T47D (cell line): ENCODE measurements at regions not wholly inside any gene's neighbourhood (a gene's known extent, or its start where the extent isn't known, plus 50 kb on each side); places are given as distances from the start of the nearest gene placed in this dataset.
"Not testable (repeated sequence)": the region's sequence is repeated elsewhere in the genome, so short reads cannot be mapped to it uniquely, and the experiment has no call there.

Experiments used
- DNase-seq, 2 experiments: peaks; one replicate each; pipeline versions ENCODE4 v3.0.0 to v3.0.0-alpha.2; 2011 to 2012; ENCODE audit warnings: low read depth in 1 of 2, low spot score in 1 of 2
- JUND ChIP-seq: IDR thresholded peaks from 2 replicates; pipeline ENCODE4 v1.6.1; 2012; ENCODE audit warnings: low read depth
- in situ Hi-C: cut with HindIII; loops from 2 replicates; pipeline ENCODE4 v1.10.0; 2016; ENCODE audit warnings: low sequenced_read_pairs, low pct_unique_long_range_greater_than_20kb

DNA sequence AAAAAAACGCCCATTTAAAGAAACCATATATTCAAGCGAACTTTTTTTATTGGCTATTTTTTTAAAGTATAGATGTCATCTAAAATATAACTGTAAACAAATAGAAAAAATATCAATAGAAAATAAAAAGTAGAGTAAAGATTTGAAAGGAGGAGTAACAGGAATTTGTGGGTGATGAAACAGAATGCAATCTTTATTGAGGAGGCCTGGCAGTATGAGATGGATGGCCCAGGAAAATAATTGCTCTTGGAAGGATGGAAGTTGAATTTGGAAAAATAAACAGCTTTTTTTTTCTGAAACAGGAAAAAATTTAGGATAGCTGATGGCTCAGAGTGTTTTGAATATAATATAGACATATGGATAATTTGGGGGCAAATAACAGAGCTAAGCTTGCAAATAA, 219.0 kb downstream of the CASP12 start:
- in situ Hi-C loops: no loop called here
- no peak for DNase-seq
- TF ChIP-seq JUND: no peak

DNA sequence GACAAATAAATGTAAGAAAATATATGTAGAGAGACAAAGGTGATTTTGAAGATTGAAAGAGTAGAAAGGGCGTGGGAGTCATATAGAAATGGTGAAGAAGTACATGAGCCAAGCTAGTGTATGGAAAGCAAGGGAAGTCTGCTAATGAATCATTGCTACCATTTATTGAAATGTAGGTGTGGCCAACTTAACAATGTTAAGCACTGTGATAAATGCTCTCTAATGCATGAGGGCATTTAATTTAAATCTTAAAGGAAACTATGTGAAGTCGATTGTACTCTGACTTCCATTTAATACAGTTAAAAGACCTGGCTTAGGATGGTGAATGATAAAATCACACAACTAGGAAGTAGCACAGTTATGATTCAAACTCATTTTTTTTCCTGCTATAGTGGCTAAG, 219.9 kb downstream of the CASP12 start:
- no peak for DNase-seq
- no peak for TF ChIP-seq JUND
- in situ Hi-C loops: no loop called here

DNA sequence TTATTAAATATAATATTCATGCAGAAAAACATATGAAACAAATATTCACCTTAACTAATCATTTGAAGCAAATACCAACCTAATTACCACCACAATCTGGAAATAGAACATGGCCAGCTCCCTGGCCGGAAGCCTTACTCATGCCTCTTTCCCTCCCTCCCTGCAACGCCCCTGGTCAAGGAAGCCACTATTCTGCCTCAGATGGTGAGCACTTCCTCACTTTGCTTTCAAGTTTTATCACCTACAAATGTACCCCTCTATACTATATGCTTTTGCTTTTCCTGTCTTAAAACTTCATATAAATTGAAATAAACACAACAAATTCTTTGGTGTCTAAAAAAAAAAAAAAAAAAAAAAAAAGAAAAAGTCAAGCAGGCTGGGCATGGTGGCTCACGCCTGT, 221.2 kb downstream of the CASP12 start:
- in situ Hi-C loops, DNase-seq: not testable (repeated sequence)

DNA sequence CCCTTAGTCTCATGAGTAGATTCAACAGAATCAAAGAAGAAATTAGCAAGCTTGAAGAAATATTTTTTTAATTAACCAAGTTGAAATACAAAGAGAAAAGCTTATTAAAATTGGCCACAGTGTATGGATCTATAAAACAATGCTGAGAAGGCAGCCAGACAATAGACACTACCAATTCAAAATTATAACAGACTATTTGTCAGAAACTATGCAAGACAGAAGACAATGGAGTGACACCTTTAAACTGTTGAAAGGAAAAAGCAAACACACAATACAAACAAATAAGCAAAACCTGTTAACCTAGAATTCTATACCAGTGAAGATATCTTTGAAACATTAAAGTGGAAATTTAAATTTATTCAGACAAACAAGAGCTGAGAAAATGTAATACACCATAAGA, 225.4 kb downstream of the CASP12 start:
- in situ Hi-C loops: no loop called here
- DNase-seq: no peak
- no peak for TF ChIP-seq JUND

DNA sequence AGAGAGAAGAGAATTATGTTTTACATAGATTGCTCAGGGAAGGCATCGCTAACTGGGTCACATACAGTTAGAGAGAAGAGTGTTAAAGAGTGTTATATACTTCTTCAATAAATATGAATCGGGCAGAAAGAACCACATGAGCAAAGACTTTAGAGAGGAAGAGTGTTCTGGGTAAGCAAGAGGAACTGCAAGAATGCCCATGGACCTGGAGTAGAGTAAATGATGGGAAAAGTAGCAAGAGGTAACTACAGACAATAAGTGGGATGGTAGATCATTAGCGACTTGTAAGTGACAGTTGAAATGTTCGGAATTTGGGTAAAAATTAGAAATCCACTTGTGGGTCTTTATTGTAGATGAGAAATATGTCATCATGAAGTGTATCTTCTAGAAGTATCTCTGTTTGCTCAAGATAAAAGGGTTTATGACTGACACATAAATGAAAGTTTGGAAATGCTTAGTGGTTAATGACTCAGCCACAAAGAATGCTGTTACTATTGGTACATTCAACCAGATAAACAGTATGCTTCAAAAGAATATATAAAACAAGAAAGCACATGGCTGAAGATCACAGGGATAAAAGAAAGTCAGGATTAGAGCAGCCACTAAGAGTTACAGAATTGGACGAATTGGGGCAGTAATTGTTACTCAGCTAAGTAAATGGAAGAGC, 229.3 kb downstream of the CASP12 start:
- in situ Hi-C loops: no loop called here
- peak; percentile 53 for TF ChIP-seq JUND
- peak in 1 of 2 experiments; percentile 53 for DNase-seq

DNA sequence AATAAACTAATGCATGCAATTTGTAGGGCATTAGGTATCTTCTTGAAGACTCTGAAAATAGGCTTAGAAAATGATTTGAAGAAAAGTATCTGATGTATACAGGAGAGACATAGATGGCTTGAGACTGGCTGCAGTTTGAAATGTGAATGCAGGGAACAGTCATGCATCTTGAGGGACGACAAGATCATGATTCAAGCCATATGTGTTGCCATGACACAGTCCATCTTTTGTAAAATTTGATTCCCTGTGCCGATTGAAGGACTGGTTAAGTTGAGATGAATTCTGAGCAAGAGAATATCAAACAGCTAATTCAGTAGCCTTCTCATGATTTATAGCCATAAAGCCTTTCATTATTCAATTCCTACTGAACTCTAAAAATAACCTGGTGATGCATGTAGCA, 231.6 kb downstream of the CASP12 start:
- no peak for TF ChIP-seq JUND
- in situ Hi-C loops: no loop called here
- no peak for DNase-seq

DNA sequence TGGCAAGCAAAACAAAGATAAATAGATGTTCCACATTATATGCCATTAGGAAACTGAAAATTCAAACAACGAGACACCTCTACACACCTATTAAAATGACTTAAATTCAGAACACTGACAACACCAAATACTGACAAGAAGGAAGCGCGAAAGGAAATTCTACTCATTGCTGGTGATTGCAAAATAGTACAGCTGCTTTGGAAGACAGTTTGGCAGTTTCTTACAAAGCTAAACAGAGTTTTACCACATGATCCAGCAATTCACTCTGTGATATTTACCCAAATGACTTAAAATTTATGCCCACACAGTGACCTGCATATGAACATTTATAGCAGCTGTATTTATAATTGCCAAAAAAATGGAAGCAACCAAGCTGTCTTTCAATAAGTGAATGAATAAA, 232.6 kb downstream of the CASP12 start:
- no peak for TF ChIP-seq JUND
- no peak for DNase-seq
- in situ Hi-C loops: no loop called here

DNA sequence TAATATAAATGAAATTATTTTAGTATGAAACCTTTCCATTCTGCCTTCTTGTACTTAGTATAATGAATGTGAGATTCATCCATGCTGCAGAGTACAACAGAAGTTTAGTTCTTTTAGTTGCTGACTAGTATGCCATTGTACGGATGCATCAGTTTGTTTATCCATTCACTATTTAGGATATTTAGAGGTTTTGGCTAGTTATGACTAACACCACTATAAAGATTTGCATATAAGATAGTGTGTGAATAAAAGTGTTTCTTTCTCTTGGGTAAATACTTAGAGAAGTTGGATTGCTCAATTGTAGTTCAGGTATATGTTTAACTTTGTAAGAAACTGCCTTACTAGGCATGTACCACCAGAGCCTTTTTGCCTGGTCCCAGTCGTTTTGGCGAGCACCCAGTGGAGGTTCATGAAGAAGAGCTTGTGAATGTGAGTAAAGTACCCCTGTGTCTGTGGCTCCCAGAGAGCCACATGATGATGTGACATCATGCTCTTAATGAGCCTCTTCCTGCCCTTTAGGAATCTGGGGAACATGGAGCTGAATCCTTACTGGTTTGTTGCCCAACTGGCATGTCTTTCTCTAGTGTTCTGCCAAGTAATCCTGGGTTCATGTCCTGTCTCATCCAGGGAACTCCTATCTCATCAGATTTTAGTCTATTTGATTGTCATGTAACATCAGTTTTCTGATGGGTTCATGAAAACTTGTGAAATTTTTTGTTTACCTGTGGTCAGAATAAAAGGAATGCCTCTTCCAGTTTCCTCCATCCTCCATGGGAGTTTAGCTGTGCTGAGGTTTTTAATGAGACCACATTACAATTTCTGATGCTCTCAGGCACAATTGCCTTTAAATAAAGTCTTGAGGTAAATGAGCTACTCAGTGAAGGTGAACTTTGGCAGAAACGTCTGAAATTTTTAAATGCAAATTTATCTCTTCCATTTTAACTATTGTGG, 234.8 kb downstream of the CASP12 start:
- no peak for TF ChIP-seq JUND
- in situ Hi-C loops: no loop called here
- DNase-seq: no peak

DNA sequence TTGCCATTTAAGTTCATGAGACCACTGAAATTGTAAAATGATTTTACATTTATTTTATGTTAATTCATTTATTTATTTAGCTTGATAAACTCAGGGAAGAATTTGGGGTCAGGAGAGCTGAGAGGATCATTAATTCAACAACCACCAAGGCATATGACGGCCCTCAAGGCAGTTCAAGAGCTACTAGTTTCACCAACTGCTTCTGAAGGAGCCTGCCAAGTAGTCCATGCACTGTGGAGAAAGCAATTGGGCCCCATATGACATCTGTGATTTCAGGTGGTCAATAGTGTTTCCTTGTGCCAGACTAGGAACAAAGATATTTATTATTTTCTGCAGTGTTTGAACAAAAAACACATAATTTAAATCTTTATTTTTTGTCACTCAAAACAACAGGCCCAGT, 236.4 kb downstream of the CASP12 start:
- no peak for TF ChIP-seq JUND
- no peak for DNase-seq
- in situ Hi-C loops: no loop called here

DNA sequence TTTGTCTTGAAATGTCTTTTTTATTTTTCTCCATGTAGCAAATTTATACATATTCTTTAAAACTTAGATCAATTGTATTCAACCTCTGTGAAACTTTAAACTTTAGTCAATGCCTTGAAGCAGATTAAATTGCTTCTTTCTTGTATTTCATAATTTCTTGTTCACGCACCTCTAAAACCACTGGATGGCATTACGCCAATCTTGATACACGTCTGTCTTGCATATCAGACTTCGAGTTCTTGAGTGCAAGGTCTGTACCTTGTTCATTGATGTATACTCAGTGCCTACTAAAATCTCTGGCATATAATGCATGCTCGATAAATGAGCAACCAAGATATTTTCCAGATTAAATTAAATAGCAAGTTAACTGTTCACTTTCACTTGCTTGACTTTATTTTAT, 236.8 kb downstream of the CASP12 start:
- in situ Hi-C loops: no loop called here
- TF ChIP-seq JUND: no peak
- DNase-seq: no peak

DNA sequence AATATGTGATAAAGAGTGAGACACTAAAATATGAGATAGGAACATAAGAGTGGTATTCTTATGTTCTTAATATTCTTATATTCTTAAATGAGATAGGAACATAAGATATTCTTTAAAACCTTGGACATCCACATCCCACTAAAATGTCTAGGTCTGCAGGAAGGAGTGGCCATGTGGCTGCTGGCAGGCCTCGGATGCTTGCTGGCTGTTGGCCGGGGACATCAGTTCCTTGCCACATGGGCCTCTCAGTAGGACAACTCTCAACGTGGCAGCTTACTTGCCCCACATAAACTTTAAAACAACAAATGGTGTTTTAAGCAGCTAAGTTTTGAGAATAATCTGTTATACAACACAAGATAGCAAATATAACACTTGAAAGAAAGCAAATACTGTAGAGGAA, 240.1 kb downstream of the CASP12 start:
- no peak for TF ChIP-seq JUND
- in situ Hi-C loops: no loop called here
- no peak for DNase-seq

DNA sequence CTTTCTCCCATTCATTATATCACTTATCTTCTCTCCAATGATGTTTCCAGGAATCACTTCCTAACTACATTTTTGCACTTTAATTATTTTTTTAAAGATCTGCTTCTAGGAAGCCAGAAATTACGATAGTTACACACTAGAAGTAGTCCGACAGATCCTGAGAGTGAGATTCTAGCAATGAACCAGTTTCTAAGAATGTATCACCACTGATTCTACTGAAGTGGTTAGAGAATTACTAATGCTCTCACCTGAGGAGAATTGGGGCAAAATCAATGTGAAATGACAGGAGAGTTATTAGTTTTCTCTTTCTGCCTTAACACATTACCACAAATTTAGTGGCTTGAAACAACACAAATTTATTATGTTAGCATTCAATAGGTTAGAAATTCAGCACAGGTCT, 241.2 kb downstream of the CASP12 start:
- in situ Hi-C loops: no loop called here
- TF ChIP-seq JUND: no peak

DNA sequence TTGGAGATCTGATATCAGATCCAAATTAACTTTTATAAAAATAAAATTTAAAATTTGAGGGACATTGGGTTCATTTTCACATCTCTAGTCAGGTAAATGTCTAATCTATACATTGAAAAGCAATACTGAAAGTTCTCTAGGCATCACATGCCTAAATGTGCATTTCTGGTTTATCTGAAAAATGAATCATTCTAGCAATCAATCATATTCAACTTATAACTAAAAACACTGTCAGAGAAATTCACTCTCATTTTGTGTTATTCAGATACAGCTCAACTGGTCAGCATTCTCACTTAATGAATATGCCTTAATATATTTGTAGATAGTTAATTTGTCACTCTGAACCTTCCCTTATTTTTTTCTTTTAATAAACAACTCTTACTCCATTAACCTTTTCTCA, 243.2 kb downstream of the CASP12 start:
- no peak for DNase-seq
- in situ Hi-C loops: no loop called here
- TF ChIP-seq JUND: no peak

More for the DNA sequence above, 241.2 kb downstream of the CASP12 start:
- no peak for DNase-seq
